NCI-H526 treated with DMSO at 0.1 percent for 48 hours (cell line): ENCODE measurements at regions not wholly inside any gene's neighbourhood (a gene's known extent, or its start where the extent isn't known, plus 50 kb on each side); places are given as distances from the start of the nearest gene placed in this dataset.

Source experiments
- DNase-seq: peaks from one replicate; lab custom pipeline; 2025; lab: John Stamatoyannopoulos, UW

GRCh38 chr5:58403822-58404433, 56.0 kb downstream of the PLK2 start:
- DNase-seq: no peak

GRCh38 chr5:58401701-58402100, 58.2 kb downstream of the PLK2 start:
- no peak for DNase-seq

- no peak for DNase-seq
Observed at GRCh38 chr5:58400737-58401136, 59.1 kb downstream of the PLK2 start.

GRCh38 chr5:58399951-58400350, 59.9 kb downstream of the PLK2 start:
- DNase-seq: no peak

GRCh38 chr5:58394339-58394738, 65.5 kb downstream of the PLK2 start:
- no peak for DNase-seq

- no peak for DNase-seq
Observed at GRCh38 chr5:58393716-58394115, 66.2 kb downstream of the PLK2 start.

- no peak for DNase-seq
Observed at GRCh38 chr5:58392496-58392895, 67.4 kb downstream of the PLK2 start.

- no peak for DNase-seq
Observed at GRCh38 chr5:58383448-58383847, 76.4 kb downstream of the PLK2 start.

- DNase-seq: no peak
Observed at GRCh38 chr5:58382131-58382534, 77.8 kb downstream of the PLK2 start.

- no peak for DNase-seq
Observed at GRCh38 chr5:58381566-58381965, 78.3 kb downstream of the PLK2 start.

- no peak for DNase-seq
Observed at GRCh38 chr5:58380655-58381054, 79.2 kb downstream of the PLK2 start.

- no peak for DNase-seq
Observed at GRCh38 chr5:58378613-58379390, 81.1 kb downstream of the PLK2 start.

- DNase-seq: peak; percentile 8
Observed at GRCh38 chr5:58370606-58371005, 89.3 kb downstream of the PLK2 start.

- DNase-seq: no peak
Observed at GRCh38 chr5:58369513-58370190, 90.2 kb downstream of the PLK2 start.

GRCh38 chr5:58366461-58366860, 93.4 kb downstream of the PLK2 start:
- no peak for DNase-seq

GRCh38 chr5:58365791-58366190, 94.1 kb downstream of the PLK2 start:
- no peak for DNase-seq

- DNase-seq: no peak
Observed at GRCh38 chr5:58363461-58364249, 96.2 kb downstream of the PLK2 start.

GRCh38 chr5:58362135-58362534, 97.8 kb downstream of the PLK2 start:
- DNase-seq: no peak

- no peak for DNase-seq
Observed at GRCh38 chr5:58360794-58361193, 99.1 kb downstream of the PLK2 start.

- no peak for DNase-seq
Observed at GRCh38 chr5:58359981-58360380, 99.9 kb downstream of the PLK2 start.

GRCh38 chr5:58358501-58359178, 101.2 kb downstream of the PLK2 start:
- DNase-seq: no peak
